BE2C (cell line): ENCODE measurements at regions not wholly inside any gene's neighbourhood (a gene's known extent, or its start where the extent isn't known, plus 50 kb on each side); places are given as distances from the start of the nearest gene placed in this dataset.
A peak's percentile ranks its signal among the peaks of the same experiment; 100 is the strongest.

Experiments used
- DNase-seq: peaks from one replicate; pipeline ENCODE4 v3.0.0-alpha.2; 2020
- H3K27me3 ChIP-seq: fragments of 250-450 bp; sonication (Bioruptor Pico); 2 replicates; pipeline ENCODE4 v1.5.1; 2020; ENCODE audit warnings: mild to moderate bottlenecking
- H3K36me3 ChIP-seq: fragments of 250-450 bp; sonication (Bioruptor Pico); 2 replicates; pipeline ENCODE4 v1.5.1; 2020; ENCODE audit warnings: mild to moderate bottlenecking
- H3K4me1 ChIP-seq: fragments of 250-450 bp; sonication (Bioruptor Pico); 2 replicates; pipeline ENCODE4 v1.5.1; 2020
- H3K4me3 ChIP-seq: 2 replicates; pipeline ENCODE4 v1.5.1; 2011; ENCODE audit warnings: low read depth, low read length
- H3K9me3 ChIP-seq: fragments of 250-450 bp; sonication (Bioruptor Pico); 2 replicates; pipeline ENCODE4 v1.5.1; 2020
- TF ChIP-seq, protein P1 (sequence below): IDR thresholded peaks from 2 replicates; pipeline ENCODE4 v1.5.1; 2012; ENCODE audit warnings: mild to moderate bottlenecking, low read depth, low read length

DNA sequence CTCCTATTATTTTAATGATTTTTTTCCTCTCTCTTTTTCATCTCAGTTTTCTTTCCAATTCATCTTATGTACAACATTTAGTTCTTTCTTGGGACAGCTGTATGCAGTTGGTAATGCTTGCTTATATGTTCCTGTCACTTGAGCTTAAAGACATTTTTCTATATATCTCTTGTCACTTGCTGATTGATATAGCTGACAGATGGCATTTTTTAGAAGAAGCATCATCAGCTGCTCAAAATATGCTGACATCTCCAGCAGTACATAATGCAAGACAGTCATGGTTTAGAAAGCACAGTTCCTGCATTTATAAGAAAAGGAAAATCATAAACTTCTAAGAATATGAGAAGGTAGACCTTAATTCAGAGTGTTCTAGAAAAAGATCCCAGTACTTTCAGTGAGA is 56.5 kb downstream of the DCAF8L1 start:
- DNase-seq = no peak
- no peaks in the 10 kb centered on the region for H3K36me3 ChIP-seq
- TF ChIP-seq, protein P1, sequence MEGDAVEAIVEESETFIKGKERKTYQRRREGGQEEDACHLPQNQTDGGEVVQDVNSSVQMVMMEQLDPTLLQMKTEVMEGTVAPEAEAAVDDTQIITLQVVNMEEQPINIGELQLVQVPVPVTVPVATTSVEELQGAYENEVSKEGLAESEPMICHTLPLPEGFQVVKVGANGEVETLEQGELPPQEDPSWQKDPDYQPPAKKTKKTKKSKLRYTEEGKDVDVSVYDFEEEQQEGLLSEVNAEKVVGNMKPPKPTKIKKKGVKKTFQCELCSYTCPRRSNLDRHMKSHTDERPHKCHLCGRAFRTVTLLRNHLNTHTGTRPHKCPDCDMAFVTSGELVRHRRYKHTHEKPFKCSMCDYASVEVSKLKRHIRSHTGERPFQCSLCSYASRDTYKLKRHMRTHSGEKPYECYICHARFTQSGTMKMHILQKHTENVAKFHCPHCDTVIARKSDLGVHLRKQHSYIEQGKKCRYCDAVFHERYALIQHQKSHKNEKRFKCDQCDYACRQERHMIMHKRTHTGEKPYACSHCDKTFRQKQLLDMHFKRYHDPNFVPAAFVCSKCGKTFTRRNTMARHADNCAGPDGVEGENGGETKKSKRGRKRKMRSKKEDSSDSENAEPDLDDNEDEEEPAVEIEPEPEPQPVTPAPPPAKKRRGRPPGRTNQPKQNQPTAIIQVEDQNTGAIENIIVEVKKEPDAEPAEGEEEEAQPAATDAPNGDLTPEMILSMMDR = no peak
- H3K9me3 ChIP-seq = no peaks in the 10 kb centered on the region
- no peak overlapping the region for H3K4me3 ChIP-seq
- no peaks in the 10 kb centered on the region for H3K4me1 ChIP-seq
- no peaks in the 10 kb centered on the region for H3K27me3 ChIP-seq

DNA sequence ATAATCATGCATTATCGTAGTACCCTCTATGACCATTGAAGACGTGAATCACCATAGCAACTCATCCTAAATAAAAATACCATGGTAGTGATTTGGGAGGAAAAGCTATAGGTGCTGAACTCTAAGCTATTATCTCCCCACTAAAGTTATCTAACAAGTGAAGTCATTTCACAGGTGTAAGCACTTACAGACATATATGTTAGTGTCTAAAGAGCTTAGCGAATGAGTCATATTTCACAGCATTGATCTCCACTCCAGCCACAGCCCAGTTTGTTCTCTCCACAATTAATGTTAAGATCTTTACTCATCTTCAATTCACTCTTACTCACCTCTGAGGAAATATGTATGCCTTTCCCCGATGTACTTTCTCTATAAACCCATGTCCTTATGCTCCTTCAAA is 57.0 kb downstream of the DCAF8L1 start:
- Histone ChIP-seq H3K9me3 (no peaks in the 10 kb centered on the region), H3K36me3 (no peaks in the 10 kb centered on the region), H3K4me3 (no peak overlapping the region), H3K27me3 (no peaks in the 10 kb centered on the region), H3K4me1 (no peaks in the 10 kb centered on the region)
- TF ChIP-seq, protein P1 = no peak
- DNase-seq = no peak

DNA sequence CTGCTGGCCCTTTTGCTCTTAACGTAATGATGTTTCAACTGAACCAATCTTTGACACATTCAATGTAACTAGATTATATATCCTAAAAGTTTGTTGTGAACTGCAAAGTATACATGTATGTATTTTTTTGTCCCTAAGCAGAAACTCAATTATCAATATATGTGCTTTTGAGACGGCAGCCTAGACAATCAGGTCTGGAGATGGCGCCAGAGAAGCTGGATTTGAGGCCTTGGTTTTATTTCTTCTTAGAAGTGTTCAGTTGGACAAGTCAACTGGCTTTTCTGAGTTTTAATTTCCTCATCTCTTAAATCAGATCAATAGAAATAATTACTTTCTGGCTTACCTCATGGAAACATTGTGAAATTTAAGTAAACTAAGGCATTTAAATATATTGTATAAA is 62.5 kb downstream of the DCAF8L1 start:
- peak; percentile 23 for DNase-seq
- H3K4me3 ChIP-seq = no peak overlapping the region
- H3K36me3 ChIP-seq = no peaks in the 10 kb centered on the region
- H3K9me3 ChIP-seq = no peaks in the 10 kb centered on the region
- H3K4me1 ChIP-seq = no peaks in the 10 kb centered on the region
- TF ChIP-seq, protein P1 = peak; percentile 49
- no peaks in the 10 kb centered on the region for H3K27me3 ChIP-seq

DNA sequence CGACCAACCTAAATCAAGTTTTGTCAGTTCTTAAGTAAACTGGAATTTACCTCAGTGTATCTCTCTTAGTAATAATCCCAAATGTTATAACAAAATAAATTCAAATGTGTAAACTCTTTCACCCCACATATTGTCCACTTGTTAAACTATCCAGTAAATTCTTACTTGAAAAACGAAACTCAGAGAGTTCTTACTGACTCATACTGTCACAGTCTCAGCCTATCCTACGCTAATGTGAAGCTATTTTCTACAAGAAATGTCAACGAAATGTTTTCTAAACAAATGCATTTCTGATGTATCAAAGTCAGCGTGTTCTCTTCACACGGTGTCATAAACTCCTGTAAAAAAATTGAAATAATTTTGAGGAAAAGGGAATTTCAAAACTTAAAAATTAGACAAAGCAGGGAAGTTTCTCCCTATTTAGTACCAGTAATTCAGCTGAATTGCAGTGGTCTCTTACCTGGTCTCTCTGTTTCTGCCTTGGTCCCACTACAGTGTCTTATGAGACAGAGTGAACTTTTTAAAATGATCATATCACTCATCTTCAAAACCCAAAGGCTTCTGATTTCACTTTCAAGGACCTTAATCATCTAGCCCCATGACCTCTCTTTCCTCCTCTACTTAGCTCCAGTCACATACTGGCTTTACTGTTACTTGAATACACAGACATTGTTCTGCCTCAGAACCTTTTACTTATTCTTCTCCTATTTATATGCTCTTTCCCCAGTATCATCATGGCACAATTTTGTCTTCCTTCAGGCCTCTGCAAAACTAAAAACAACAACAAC is 63.3 kb downstream of the DCAF8L1 start:
- Histone ChIP-seq H3K4me1 (no peaks in the 10 kb centered on the region), H3K9me3 (no peaks in the 10 kb centered on the region), H3K4me3 (no peak overlapping the region), H3K36me3 (no peaks in the 10 kb centered on the region), H3K27me3 (no peaks in the 10 kb centered on the region)
- no peak for DNase-seq
- TF ChIP-seq, protein P1 = no peak

DNA sequence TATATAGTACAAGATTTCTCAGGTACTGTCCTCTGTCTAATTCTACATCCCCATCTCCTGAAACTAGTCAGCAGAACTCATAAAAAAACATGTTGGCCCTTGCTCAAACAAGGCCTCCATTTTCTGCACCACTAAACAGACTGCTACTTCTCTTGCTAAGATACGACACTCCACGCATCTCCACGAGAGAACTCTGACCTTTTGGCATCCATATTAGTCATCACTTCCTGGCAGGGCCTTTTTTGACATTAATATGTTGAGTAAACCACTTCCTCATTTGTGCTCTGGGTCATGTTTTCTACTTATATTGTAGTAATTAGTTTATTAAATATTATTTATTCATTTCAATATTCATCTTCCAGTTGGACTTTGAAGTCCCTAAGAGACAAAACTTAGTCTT is 65.6 kb downstream of the DCAF8L1 start:
- TF ChIP-seq, protein P1 = no peak
- Histone ChIP-seq H3K36me3 (no peaks in the 10 kb centered on the region), H3K4me1 (no peaks in the 10 kb centered on the region), H3K9me3 (no peaks in the 10 kb centered on the region), H3K4me3 (no peak overlapping the region), H3K27me3 (no peaks in the 10 kb centered on the region)
- DNase-seq = no peak

DNA sequence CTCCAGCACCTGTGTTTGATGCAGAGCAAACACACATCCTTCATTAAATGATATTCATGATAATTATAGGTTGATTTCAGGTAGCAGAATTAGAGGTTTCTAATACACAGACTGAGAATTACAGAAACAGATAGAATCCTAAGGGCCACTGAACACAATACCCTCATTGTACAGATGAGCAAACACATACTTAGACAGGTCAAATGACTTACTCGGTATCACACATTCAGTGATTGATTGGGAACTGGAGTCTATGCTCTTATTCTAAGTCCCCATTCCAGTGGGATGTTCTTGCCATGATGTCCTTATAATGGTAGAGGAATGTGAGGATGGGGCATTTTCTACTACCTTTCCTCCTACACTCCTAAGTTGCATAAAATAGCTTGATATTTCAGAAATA is 70.8 kb downstream of the DCAF8L1 start:
- H3K9me3 ChIP-seq = no peaks in the 10 kb centered on the region
- H3K4me3 ChIP-seq = no peak overlapping the region
- no peaks in the 10 kb centered on the region for H3K4me1 ChIP-seq
- no peaks in the 10 kb centered on the region for H3K36me3 ChIP-seq
- TF ChIP-seq, protein P1 = no peak
- DNase-seq = no peak
- no peaks in the 10 kb centered on the region for H3K27me3 ChIP-seq
